ENCODE measurements at regions not wholly inside any gene's neighbourhood (a gene's known extent, or its start where the extent isn't known, plus 50 kb on each side); places are given as distances from the start of the nearest gene placed in this dataset.

- no peak for TF ChIP-seq CTCF (IDR thresholded peaks at IDR 0.05; ENCODE audit: unreplicated experiment)
- H3K36me3 Mint-ChIP-seq, result no peaks in the 10 kb centered on the region
- no peak for DNase-seq (ENCODE audit: low spot score in 2 of 2, unreplicated experiment in 2 of 2)
Measured at GRCh38 chr10:64271983-64272382, 750.8 kb downstream of the REEP3 start.

GRCh38 chr10:64275001-64275400 lies 753.8 kb downstream of the REEP3 start:
- Mint-ChIP-seq H3K4me1 (no peaks in the 10 kb centered on the region), H3K4me3 (no peak overlapping the region), H3K36me3 (no peaks in the 10 kb centered on the region), H3K27ac (no peak overlapping the region), H3K9me3 (no peaks in the 10 kb centered on the region), H3K27me3 (ENCODE audit: low read depth) (peaks cover under 1% of the 10 kb centered on the region)
- TF ChIP-seq CTCF (IDR thresholded peaks at IDR 0.05; ENCODE audit: unreplicated experiment), result no peak
- no peak for DNase-seq (ENCODE audit: low spot score in 2 of 2, unreplicated experiment in 2 of 2)

More at GRCh38 chr10:64271983-64272382, 750.8 kb downstream of the REEP3 start:
- no peak overlapping the region for H3K4me3 Mint-ChIP-seq
- no peaks in the 10 kb centered on the region for H3K4me1 Mint-ChIP-seq
- peaks cover 7% of the 10 kb centered on the region for H3K27me3 Mint-ChIP-seq (ENCODE audit: low read depth)
- H3K9me3 Mint-ChIP-seq, result no peaks in the 10 kb centered on the region
- H3K27ac Mint-ChIP-seq, result no peak overlapping the region

GRCh38 chr10:64275774-64276173 lies 754.6 kb downstream of the REEP3 start:
- TF ChIP-seq CTCF (IDR thresholded peaks at IDR 0.05; ENCODE audit: unreplicated experiment), result no peak
- Mint-ChIP-seq H3K36me3 (no peaks in the 10 kb centered on the region), H3K4me3 (no peak overlapping the region), H3K27ac (no peak overlapping the region), H3K27me3 (ENCODE audit: low read depth) (no peaks in the 10 kb centered on the region), H3K9me3 (no peaks in the 10 kb centered on the region), H3K4me1 (no peaks in the 10 kb centered on the region)
- DNase-seq (ENCODE audit: low spot score in 2 of 2, unreplicated experiment in 2 of 2), result no peak

GRCh38 chr10:64277536-64277935 lies 756.3 kb downstream of the REEP3 start:
- no peak for TF ChIP-seq CTCF (IDR thresholded peaks at IDR 0.05; ENCODE audit: unreplicated experiment)
- H3K9me3 Mint-ChIP-seq, result no peaks in the 10 kb centered on the region
- H3K4me3 Mint-ChIP-seq, result no peak overlapping the region
- H3K27me3 Mint-ChIP-seq (ENCODE audit: low read depth), result no peaks in the 10 kb centered on the region
- H3K4me1 Mint-ChIP-seq, result no peaks in the 10 kb centered on the region
- no peaks in the 10 kb centered on the region for H3K36me3 Mint-ChIP-seq
- DNase-seq (ENCODE audit: low spot score in 2 of 2, unreplicated experiment in 2 of 2), result no peak
- H3K27ac Mint-ChIP-seq, result no peak overlapping the region

- TF ChIP-seq CTCF (IDR thresholded peaks at IDR 0.05; ENCODE audit: unreplicated experiment), result no peak
- no peaks in the 10 kb centered on the region for H3K36me3 Mint-ChIP-seq
- H3K4me1 Mint-ChIP-seq, result no peaks in the 10 kb centered on the region
- H3K27ac Mint-ChIP-seq, result no peak overlapping the region
- no peaks in the 10 kb centered on the region for H3K9me3 Mint-ChIP-seq
- DNase-seq (ENCODE audit: low spot score in 2 of 2, unreplicated experiment in 2 of 2), result no peak
- no peak overlapping the region for H3K4me3 Mint-ChIP-seq
- H3K27me3 Mint-ChIP-seq (ENCODE audit: low read depth), result peaks cover 16% of the 10 kb centered on the region
Measured at GRCh38 chr10:64283621-64284020, 762.4 kb downstream of the REEP3 start.

- DNase-seq (ENCODE audit: low spot score in 2 of 2, unreplicated experiment in 2 of 2), result no peak
- no peak for TF ChIP-seq CTCF (IDR thresholded peaks at IDR 0.05; ENCODE audit: unreplicated experiment)
- Mint-ChIP-seq H3K4me1 (no peaks in the 10 kb centered on the region), H3K27ac (no peak overlapping the region), H3K4me3 (no peak overlapping the region), H3K9me3 (no peaks in the 10 kb centered on the region), H3K27me3 (ENCODE audit: low read depth) (peaks cover 20% of the 10 kb centered on the region), H3K36me3 (no peaks in the 10 kb centered on the region)
Measured at GRCh38 chr10:64286533-64286932, 765.3 kb downstream of the REEP3 start.

Measured in mesothelial cell of epicardium (in vitro differentiated cells).